ENCODE measurements at regions not wholly inside any gene's neighbourhood (a gene's known extent, or its start where the extent isn't known, plus 50 kb on each side); places are given as distances from the start of the nearest gene placed in this dataset.

- TF ChIP-seq CTCF (IDR thresholded peaks at IDR 0.05; ENCODE audit: low read depth, low read length) (no peak), EZH2phosphoT487 (IDR thresholded peaks at IDR 0.05; ENCODE audit: low read depth) (no peak)
Measured at GRCh38 chr6:165715428-165715827, 52.4 kb upstream of the PDE10A start.

Data from OCI-LY3 (cell line).